ENCODE measurements at regions not wholly inside any gene's neighbourhood (a gene's known extent, or its start where the extent isn't known, plus 50 kb on each side); places are given as distances from the start of the nearest gene placed in this dataset.
A peak's percentile ranks its signal among the peaks of the same experiment; 100 is the strongest.

DNA sequence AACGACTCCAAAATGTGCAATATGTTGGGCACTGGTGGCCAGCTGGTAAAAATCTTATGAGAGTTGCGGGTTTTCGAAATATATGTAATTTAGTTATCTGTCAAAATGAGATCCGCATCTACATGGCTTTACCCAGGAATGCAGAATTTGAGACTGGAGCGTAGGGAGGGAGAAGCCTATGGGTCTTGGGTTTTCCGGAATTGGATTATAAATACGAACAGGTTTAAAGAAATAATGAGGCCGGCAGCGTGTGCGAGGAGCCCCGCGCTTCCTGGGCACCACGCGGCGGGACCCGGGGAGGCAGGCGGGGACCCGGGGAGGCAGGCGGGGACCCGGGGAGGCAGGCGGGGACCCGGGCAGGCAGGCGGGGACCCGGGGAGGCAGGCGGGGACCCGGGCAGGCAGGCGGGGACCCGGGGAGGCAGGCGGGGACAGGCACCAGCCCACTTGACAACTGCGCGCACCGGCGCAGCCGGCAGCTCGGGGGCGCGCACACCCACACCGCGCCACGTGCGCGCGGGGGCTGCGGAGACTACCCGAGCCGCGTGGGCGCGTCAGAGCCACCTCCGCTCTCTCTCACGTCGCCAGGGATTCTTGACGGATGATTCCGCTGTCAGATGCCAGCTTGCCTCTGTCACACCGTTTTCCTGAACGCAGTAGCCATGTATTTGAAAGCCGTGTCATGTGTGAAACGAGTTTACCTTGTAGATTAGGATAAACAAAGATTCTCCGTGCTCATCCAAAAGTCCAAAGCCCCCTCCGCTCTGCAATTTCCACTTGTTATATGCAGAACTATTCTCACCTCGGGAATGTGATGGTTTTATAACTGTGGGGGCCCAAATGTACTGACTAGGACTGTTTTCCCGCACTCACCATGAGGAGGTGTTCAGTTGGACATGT is 54.3 kb upstream of the HNRNPU start:
- H3K4me2 ChIP-seq (ENCODE audit: low read depth, low read length) = peak overlapping the region; percentile 70
- no peaks in the 10 kb centered on the region for H3K36me3 ChIP-seq (replicated peaks; ENCODE audit: insufficient read depth, low read length)
- peak; percentile 28 for DNase-seq
- no peaks in the 10 kb centered on the region for H3K9me3 ChIP-seq (replicated peaks; ENCODE audit: insufficient read depth, low read length)
- no peaks in the 10 kb centered on the region for H3K9me2 ChIP-seq (replicated peaks; ENCODE audit: insufficient read depth, low read length)
- peaks cover 6% of the 10 kb centered on the region for H3K4me1 ChIP-seq (ENCODE audit: low read length)
- H3K79me2 ChIP-seq (ENCODE audit: low read length) = no peaks in the 10 kb centered on the region
- no peak overlapping the region for H3K27ac ChIP-seq (ENCODE audit: low read length)
- H2AFZ ChIP-seq (ENCODE audit: low read length) = peak overlapping the region; percentile 55
- H3F3A ChIP-seq (ENCODE audit: insufficient read depth, low read length) = no peaks in the 10 kb centered on the region
- TF ChIP-seq, protein P1, sequence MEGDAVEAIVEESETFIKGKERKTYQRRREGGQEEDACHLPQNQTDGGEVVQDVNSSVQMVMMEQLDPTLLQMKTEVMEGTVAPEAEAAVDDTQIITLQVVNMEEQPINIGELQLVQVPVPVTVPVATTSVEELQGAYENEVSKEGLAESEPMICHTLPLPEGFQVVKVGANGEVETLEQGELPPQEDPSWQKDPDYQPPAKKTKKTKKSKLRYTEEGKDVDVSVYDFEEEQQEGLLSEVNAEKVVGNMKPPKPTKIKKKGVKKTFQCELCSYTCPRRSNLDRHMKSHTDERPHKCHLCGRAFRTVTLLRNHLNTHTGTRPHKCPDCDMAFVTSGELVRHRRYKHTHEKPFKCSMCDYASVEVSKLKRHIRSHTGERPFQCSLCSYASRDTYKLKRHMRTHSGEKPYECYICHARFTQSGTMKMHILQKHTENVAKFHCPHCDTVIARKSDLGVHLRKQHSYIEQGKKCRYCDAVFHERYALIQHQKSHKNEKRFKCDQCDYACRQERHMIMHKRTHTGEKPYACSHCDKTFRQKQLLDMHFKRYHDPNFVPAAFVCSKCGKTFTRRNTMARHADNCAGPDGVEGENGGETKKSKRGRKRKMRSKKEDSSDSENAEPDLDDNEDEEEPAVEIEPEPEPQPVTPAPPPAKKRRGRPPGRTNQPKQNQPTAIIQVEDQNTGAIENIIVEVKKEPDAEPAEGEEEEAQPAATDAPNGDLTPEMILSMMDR (IDR thresholded peaks at IDR 0.05; ENCODE audit: low read length) = no peak
- TF ChIP-seq EZH2phosphoT487 (IDR thresholded peaks at IDR 0.05; ENCODE audit: low read length) = no peak
- no peak for TF ChIP-seq EZH2 (optimal IDR thresholded peaks at IDR 0.05; ENCODE audit: low read depth, low read length)
- H3K4me3 ChIP-seq (ENCODE audit: low read length) = peak overlapping the region; percentile 55
- no peaks in the 10 kb centered on the region for H4K20me1 ChIP-seq (ENCODE audit: insufficient read depth, low read length)
- no peaks in the 10 kb centered on the region; the same call in 1 of the 2 replicates for H3K27me3 ChIP-seq (replicated peaks; ENCODE audit: insufficient read depth, low read length)
- peak overlapping the region; percentile 13; the same call in 1 of the 2 replicates for H3K9ac ChIP-seq (ENCODE audit: low read length)

DNA sequence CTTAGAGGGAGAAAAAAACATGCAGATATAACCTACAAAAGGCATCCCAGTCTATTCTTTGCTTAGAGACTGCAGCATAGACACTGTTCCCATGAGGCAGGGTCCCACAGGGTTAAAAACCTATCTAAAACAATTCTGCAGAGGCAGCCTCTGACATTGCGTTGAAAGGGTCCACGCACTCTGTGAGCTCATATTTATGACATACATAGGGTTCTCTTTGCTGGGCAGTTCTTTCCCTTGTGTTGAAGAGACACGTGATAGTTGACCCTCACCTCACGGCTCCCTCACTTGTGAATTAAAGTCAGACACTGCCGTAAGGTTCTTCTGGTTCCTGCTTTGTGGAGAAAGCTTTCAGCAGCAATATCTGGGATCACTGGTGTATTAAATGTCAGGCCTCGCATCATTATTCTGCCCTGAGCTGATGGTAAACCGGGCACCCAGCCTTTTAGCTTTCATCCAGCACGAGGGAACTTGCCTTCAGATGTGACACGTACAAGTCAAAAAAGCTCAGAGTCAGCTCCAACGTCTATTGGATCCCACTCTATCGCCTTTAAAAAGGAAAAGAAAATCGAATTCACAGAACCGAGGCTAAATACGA is 52.8 kb upstream of the HNRNPU start:
- Histone ChIP-seq H3K27me3 (replicated peaks; ENCODE audit: insufficient read depth, low read length) (no peaks in the 10 kb centered on the region; the same call in 1 of the 2 replicates), H2AFZ (ENCODE audit: low read length) (no peak overlapping the region), H3K9ac (ENCODE audit: low read length) (no peak overlapping the region), H4K20me1 (ENCODE audit: insufficient read depth, low read length) (no peaks in the 10 kb centered on the region), H3K4me1 (ENCODE audit: low read length) (peaks cover 6% of the 10 kb centered on the region), H3K9me2 (replicated peaks; ENCODE audit: insufficient read depth, low read length) (no peaks in the 10 kb centered on the region), H3K36me3 (replicated peaks; ENCODE audit: insufficient read depth, low read length) (no peaks in the 10 kb centered on the region), H3K4me3 (ENCODE audit: low read length) (no peak overlapping the region), H3F3A (ENCODE audit: insufficient read depth, low read length) (no peaks in the 10 kb centered on the region), H3K4me2 (ENCODE audit: low read depth, low read length) (no peak overlapping the region), H3K9me3 (replicated peaks; ENCODE audit: insufficient read depth, low read length) (no peaks in the 10 kb centered on the region), H3K27ac (ENCODE audit: low read length) (no peak overlapping the region), H3K79me2 (ENCODE audit: low read length) (no peaks in the 10 kb centered on the region)
- no peak for DNase-seq
- TF ChIP-seq EZH2 (optimal IDR thresholded peaks at IDR 0.05; ENCODE audit: low read depth, low read length) (no peak), EZH2phosphoT487 (IDR thresholded peaks at IDR 0.05; ENCODE audit: low read length) (no peak)
- TF ChIP-seq, protein P1 (IDR thresholded peaks at IDR 0.05; ENCODE audit: low read length) = no peak

DNA sequence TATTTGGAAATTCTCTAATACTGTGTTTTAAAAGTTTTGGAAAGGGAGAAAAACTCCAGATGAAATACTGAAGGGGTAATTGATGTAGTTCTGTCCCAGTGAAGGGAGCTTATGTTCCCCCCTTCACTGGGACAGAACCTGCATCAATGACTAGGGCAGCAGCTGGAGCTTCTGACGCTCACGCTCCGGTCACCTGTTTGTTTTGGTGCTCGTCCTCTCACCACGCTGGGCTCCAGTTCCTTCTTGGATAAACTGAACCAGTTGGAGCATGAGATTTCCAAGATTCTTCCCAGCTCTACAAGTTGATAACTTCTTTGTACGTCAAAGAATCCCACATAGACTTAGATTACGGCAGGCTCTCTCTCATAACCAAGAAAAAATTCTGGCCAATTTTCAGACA is 51.4 kb upstream of the HNRNPU start:
- Histone ChIP-seq H4K20me1 (ENCODE audit: insufficient read depth, low read length) (no peaks in the 10 kb centered on the region), H3K4me2 (ENCODE audit: low read depth, low read length) (no peak overlapping the region), H3F3A (ENCODE audit: insufficient read depth, low read length) (no peaks in the 10 kb centered on the region), H3K27ac (ENCODE audit: low read length) (no peak overlapping the region), H2AFZ (ENCODE audit: low read length) (no peak overlapping the region), H3K27me3 (replicated peaks; ENCODE audit: insufficient read depth, low read length) (no peaks in the 10 kb centered on the region; the same call in 1 of the 2 replicates), H3K9me2 (replicated peaks; ENCODE audit: insufficient read depth, low read length) (no peaks in the 10 kb centered on the region), H3K36me3 (replicated peaks; ENCODE audit: insufficient read depth, low read length) (no peaks in the 10 kb centered on the region), H3K4me1 (ENCODE audit: low read length) (no peaks in the 10 kb centered on the region), H3K79me2 (ENCODE audit: low read length) (no peaks in the 10 kb centered on the region), H3K9me3 (replicated peaks; ENCODE audit: insufficient read depth, low read length) (no peaks in the 10 kb centered on the region), H3K9ac (ENCODE audit: low read length) (no peak overlapping the region), H3K4me3 (ENCODE audit: low read length) (no peak overlapping the region)
- TF ChIP-seq, protein P1 (IDR thresholded peaks at IDR 0.05; ENCODE audit: low read length) = no peak
- TF ChIP-seq EZH2 (optimal IDR thresholded peaks at IDR 0.05; ENCODE audit: low read depth, low read length) (no peak), EZH2phosphoT487 (IDR thresholded peaks at IDR 0.05; ENCODE audit: low read length) (no peak)
- no peak for DNase-seq

Data from MM.1S (cell line).